GM23338 (cell line): ENCODE measurements at regions not wholly inside any gene's neighbourhood (a gene's known extent, or its start where the extent isn't known, plus 50 kb on each side); places are given as distances from the start of the nearest gene placed in this dataset.

ENCODE experiments used
- ATAC-seq: fragments of 200-7000 bp; cut with Tn5 transposase; 3 replicates; pipeline ENCODE4 v1.9.1; 2020
- DNase-seq: peaks from one replicate; pipeline ENCODE4 v3.0.0-alpha.2; 2015; ENCODE audit warnings: low spot score
- H2AFZ ChIP-seq: fragments of 200-600 bp; sonication (generic); 2 replicates; pipeline ENCODE4 v1.8.0; 2016; ENCODE audit warnings: antibody characterized with exemption, mild to moderate bottlenecking, moderate library complexity
- H3F3A ChIP-seq: fragments of 200-600 bp; sonication (generic); replicated peaks from 2 replicates; pipeline ENCODE4 v1.8.0; 2017; ENCODE audit warnings: antibody characterized with exemption, mixed run types, low read depth
- H3K27ac ChIP-seq: fragments of 200-600 bp; sonication (generic); 2 replicates; pipeline ENCODE4 v1.6.1; 2016; ENCODE audit warnings: low read depth
- H3K27me3 ChIP-seq: fragments of 200-600 bp; sonication (generic); 2 replicates; pipeline ENCODE4 v1.8.0; 2016; ENCODE audit warnings: mild to moderate bottlenecking, mixed run types, moderate library complexity; ENCODE audit not compliant: insufficient read depth
- H3K36me3 ChIP-seq: fragments of 200-600 bp; sonication (generic); 2 replicates; pipeline ENCODE4 v1.8.0; 2016; ENCODE audit warnings: mild to moderate bottlenecking; ENCODE audit not compliant: insufficient read depth
- H3K4me1 ChIP-seq: fragments of 200-600 bp; sonication (generic); 2 replicates; pipeline ENCODE4 v1.8.0; 2016; ENCODE audit warnings: mild to moderate bottlenecking, moderate library complexity; ENCODE audit not compliant: insufficient read depth
- H3K4me2 ChIP-seq: fragments of 200-600 bp; sonication (generic); 2 replicates; pipeline ENCODE4 v1.7.1; 2017; ENCODE audit warnings: mixed run types
- H3K4me3 ChIP-seq: fragments of 200-600 bp; sonication (generic); 2 replicates; pipeline ENCODE4 v1.6.1; 2016; ENCODE audit warnings: mixed run types
- H3K79me2 ChIP-seq: fragments of 200-600 bp; sonication (generic); replicated peaks from 2 replicates; pipeline ENCODE4 v1.8.0; 2017; ENCODE audit warnings: mild to moderate bottlenecking; ENCODE audit not compliant: insufficient read depth
- H3K9me2 ChIP-seq: fragments of 200-600 bp; sonication (generic); 2 replicates; pipeline ENCODE4 v1.8.0; 2017; ENCODE audit not compliant: insufficient read depth
- H4K20me1 ChIP-seq: fragments of 200-600 bp; sonication (generic); replicated peaks from 2 replicates; pipeline ENCODE4 v1.8.0; 2017; ENCODE audit warnings: mild to moderate bottlenecking; ENCODE audit not compliant: insufficient read depth
- H3K27ac Mint-ChIP-seq: 2 replicates; pipeline ENCODE4 v1.8.0; 2020; ENCODE audit warnings: inconsistent platforms, mild to moderate bottlenecking, moderate library complexity, mixed read lengths
- H3K27me3 Mint-ChIP-seq: 3 replicates; pipeline ENCODE4 v1.8.0; 2022; ENCODE audit warnings: low read depth, mild to moderate bottlenecking, moderate library complexity, mixed read lengths, inconsistent platforms; ENCODE audit not compliant: insufficient read depth, poor library complexity
- H3K36me3 Mint-ChIP-seq: 3 replicates; pipeline ENCODE4 v1.8.0; 2021; ENCODE audit warnings: low read depth, mild to moderate bottlenecking, inconsistent platforms, moderate library complexity, mixed read lengths
- H3K4me1 Mint-ChIP-seq: 3 replicates; pipeline ENCODE4 v1.8.0; 2020; ENCODE audit warnings: mild to moderate bottlenecking, inconsistent platforms, mixed read lengths
- H3K4me3 Mint-ChIP-seq: 3 replicates; pipeline ENCODE4 v1.8.0; 2021; ENCODE audit warnings: moderate library complexity, mild to moderate bottlenecking, inconsistent platforms, mixed read lengths
- H3K9me3 Mint-ChIP-seq: 3 replicates; pipeline ENCODE4 v1.8.0; 2020; ENCODE audit warnings: moderate library complexity, mild to moderate bottlenecking, inconsistent platforms, mixed read lengths
- CREB1 ChIP-seq: fragments of 250-450 bp; sonication (Bioruptor Pico); IDR thresholded peaks from 2 replicates; pipeline ENCODE4 v1.5.0; 2020; ENCODE audit warnings: low read depth, mild to moderate bottlenecking, moderate library complexity
- CTCF ChIP-seq, 2 experiments: fragments of 200-600 bp in 1 of 2; sonication (generic) in 1 of 2; conservative IDR thresholded peaks; 2 replicates each; pipeline versions ENCODE4 v1.5.1 to v1.6.1; 2016 to 2017; ENCODE audit warnings: antibody characterized with exemption in 2 of 2, low read depth in 2 of 2, mild to moderate bottlenecking in 2 of 2, moderate library complexity in 1 of 2
- ETS1 ChIP-seq: IDR thresholded peaks from 2 replicates; pipeline ENCODE4 v1.6.1; 2016; ENCODE audit warnings: antibody characterized with exemption
- EZH2 ChIP-seq: fragments of 200-600 bp; sonication (generic); IDR thresholded peaks from one replicate; pipeline ENCODE4 v1.8.0; 2017; ENCODE audit warnings: antibody characterized with exemption, mild to moderate bottlenecking, low read depth; ENCODE audit not compliant: unreplicated experiment
- EZH2phosphoT487 ChIP-seq: fragments of 200-600 bp; sonication (generic); IDR thresholded peaks from one replicate; pipeline ENCODE4 v1.8.1; 2018; ENCODE audit warnings: antibody characterized with exemption; ENCODE audit not compliant: unreplicated experiment
- JUNB ChIP-seq: IDR thresholded peaks from one replicate; pipeline ENCODE4 v1.6.1; 2016; ENCODE audit warnings: antibody characterized with exemption; ENCODE audit not compliant: unreplicated experiment
- NANOG ChIP-seq: IDR thresholded peaks from 2 replicates; pipeline ENCODE4 v1.6.1; 2016; ENCODE audit warnings: antibody characterized with exemption, borderline replicate concordance
- POLR2AphosphoS5 ChIP-seq: IDR thresholded peaks from 2 replicates; pipeline ENCODE4 v1.6.1; 2016; ENCODE audit warnings: antibody characterized with exemption, low read depth
- REST ChIP-seq: IDR thresholded peaks from one replicate; pipeline ENCODE4 v1.6.1; 2018; ENCODE audit warnings: antibody characterized with exemption; ENCODE audit not compliant: unreplicated experiment
- STAT1 ChIP-seq: IDR thresholded peaks from one replicate; pipeline ENCODE4 v1.6.1; 2016; ENCODE audit warnings: antibody characterized with exemption; ENCODE audit not compliant: unreplicated experiment
- ZNF114 ChIP-seq: fragments of 250-450 bp; sonication (Bioruptor Pico); IDR thresholded peaks from 2 replicates; pipeline ENCODE4 v1.5.0; 2020; ENCODE audit warnings: mild to moderate bottlenecking, moderate library complexity
- ZNF331 ChIP-seq: fragments of 250-450 bp; sonication (Bioruptor Pico); IDR thresholded peaks from 2 replicates; pipeline ENCODE4 v1.5.0; 2020; ENCODE audit warnings: low read depth, mild to moderate bottlenecking, moderate library complexity

GRCh38 chr10:125482108-125482507, 200.9 kb downstream of the TEX36 start:
- Mint-ChIP-seq H3K4me1 (peaks cover 25% of the 10 kb centered on the region), H3K27ac (peak overlapping the region; percentile 49), H3K27me3 (no peaks in the 10 kb centered on the region), H3K4me3 (no peak overlapping the region), H3K9me3 (no peaks in the 10 kb centered on the region), H3K36me3 (no peaks in the 10 kb centered on the region)
- H3K4me2 ChIP-seq = 0 out of 2 replicates have a peak overlapping the region, but pooled peaks have one; percentile 8
- ATAC-seq (no peak), DNase-seq (peak; percentile 3)
- no peaks in the 10 kb centered on the region for H3F3A ChIP-seq
- no peak overlapping the region for H3K4me3 ChIP-seq
- H2AFZ ChIP-seq = peak overlapping the region; percentile 63; the same call in 1 of the 2 replicates
- no peaks in the 10 kb centered on the region for H3K27me3 ChIP-seq
- H3K9me2 ChIP-seq = no peaks in the 10 kb centered on the region
- H3K27ac ChIP-seq = no peak overlapping the region
- TF ChIP-seq REST (no peak), CTCF (conservative IDR thresholded peaks at IDR 0.05; ENCODE audit: low read depth in 2 of 2) (no peak), JUNB (no peak), EZH2phosphoT487 (no peak), ZNF331 (no peak), NANOG (no peak)
- no peaks in the 10 kb centered on the region for H4K20me1 ChIP-seq
- no peaks in the 10 kb centered on the region for H3K36me3 ChIP-seq
- no peaks in the 10 kb centered on the region for H3K79me2 ChIP-seq
- H3K4me1 ChIP-seq = peaks cover 16% of the 10 kb centered on the region; the same call in 1 of the 2 replicates

GRCh38 chr10:125479059-125479458, 203.9 kb downstream of the TEX36 start:
- H3K4me3 ChIP-seq = no peak overlapping the region
- ATAC-seq (no peak), DNase-seq (no peak)
- H4K20me1 ChIP-seq = no peaks in the 10 kb centered on the region
- no peaks in the 10 kb centered on the region for H3K36me3 Mint-ChIP-seq
- TF ChIP-seq STAT1 (no peak), REST (no peak), CREB1 (CRISPR knock-in tag) (no peak), ZNF331 (no peak), JUNB (no peak), NANOG (no peak), ZNF114 (CRISPR knock-in tag) (no peak), ETS1 (no peak), EZH2phosphoT487 (no peak), EZH2 (no peak), CTCF (conservative IDR thresholded peaks at IDR 0.05; ENCODE audit: low read depth in 2 of 2) (no peak), POLR2AphosphoS5 (no peak)
- no peak overlapping the region for H3K4me2 ChIP-seq
- no peak overlapping the region for H2AFZ ChIP-seq
- no peak overlapping the region for H3K27ac ChIP-seq
- no peaks in the 10 kb centered on the region for H3K27me3 Mint-ChIP-seq
- no peak overlapping the region for H3K27ac Mint-ChIP-seq
- no peaks in the 10 kb centered on the region for H3K9me3 Mint-ChIP-seq
- H3K4me1 Mint-ChIP-seq = peaks cover 25% of the 10 kb centered on the region
- H3K4me1 ChIP-seq = peaks cover 16% of the 10 kb centered on the region; the same call in 1 of the 2 replicates
- no peaks in the 10 kb centered on the region for H3K9me2 ChIP-seq
- H3K36me3 ChIP-seq = no peaks in the 10 kb centered on the region
- H3F3A ChIP-seq = no peaks in the 10 kb centered on the region
- no peaks in the 10 kb centered on the region for H3K27me3 ChIP-seq
- no peaks in the 10 kb centered on the region for H3K79me2 ChIP-seq
- no peak overlapping the region for H3K4me3 Mint-ChIP-seq
